ENCODE measurements at regions not wholly inside any gene's neighbourhood (a gene's known extent, or its start where the extent isn't known, plus 50 kb on each side); places are given as distances from the start of the nearest gene placed in this dataset.

DNA sequence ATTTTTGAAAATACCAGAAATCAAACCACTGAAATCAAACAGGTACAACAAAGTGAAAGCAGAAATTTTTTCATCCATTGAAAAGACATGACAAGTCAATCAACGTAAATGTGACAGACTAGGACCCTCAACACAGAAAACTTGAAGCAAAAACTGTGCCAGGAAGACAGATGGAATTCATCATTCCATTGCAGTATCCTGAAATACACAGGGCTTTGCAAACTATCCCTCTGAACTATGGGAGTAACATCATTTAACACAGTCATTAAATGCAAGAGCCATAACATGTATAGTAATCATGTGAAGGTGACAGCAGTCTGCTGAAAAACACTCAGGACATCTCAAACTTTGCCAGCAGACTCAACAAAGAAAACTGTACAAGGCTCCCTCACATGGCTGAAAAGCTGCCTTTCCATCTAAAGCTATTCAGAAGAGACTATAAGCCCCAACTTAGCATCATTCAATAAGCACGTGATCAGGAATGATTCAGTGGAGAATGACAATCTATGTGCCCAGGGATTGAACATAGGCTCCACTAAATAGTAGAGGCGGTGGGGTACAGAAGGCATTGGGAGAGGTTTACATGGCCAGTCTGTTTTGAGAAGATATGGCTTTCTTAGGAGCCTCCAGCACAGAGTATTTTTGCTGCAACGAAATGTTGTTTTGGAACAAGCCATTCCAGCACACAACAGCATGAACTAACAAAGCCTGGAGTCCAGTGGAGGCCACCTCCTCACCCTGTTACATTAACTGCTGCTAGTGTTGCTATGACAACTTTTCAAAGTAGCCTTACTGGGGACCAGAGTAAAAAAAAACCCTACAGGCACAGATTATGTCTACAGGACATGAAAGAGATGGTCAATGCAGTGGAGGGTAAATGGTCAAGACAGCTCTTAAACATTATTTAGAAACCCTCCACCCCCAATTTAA lies 274.5 kb upstream of the NOCT start:
- no peak overlapping the region for H3K4me3 ChIP-seq (replicated peaks; ENCODE audit: low read depth, low read length)
- no peak for DNase-seq (ENCODE audit: low read depth)
- TF ChIP-seq, protein P1, sequence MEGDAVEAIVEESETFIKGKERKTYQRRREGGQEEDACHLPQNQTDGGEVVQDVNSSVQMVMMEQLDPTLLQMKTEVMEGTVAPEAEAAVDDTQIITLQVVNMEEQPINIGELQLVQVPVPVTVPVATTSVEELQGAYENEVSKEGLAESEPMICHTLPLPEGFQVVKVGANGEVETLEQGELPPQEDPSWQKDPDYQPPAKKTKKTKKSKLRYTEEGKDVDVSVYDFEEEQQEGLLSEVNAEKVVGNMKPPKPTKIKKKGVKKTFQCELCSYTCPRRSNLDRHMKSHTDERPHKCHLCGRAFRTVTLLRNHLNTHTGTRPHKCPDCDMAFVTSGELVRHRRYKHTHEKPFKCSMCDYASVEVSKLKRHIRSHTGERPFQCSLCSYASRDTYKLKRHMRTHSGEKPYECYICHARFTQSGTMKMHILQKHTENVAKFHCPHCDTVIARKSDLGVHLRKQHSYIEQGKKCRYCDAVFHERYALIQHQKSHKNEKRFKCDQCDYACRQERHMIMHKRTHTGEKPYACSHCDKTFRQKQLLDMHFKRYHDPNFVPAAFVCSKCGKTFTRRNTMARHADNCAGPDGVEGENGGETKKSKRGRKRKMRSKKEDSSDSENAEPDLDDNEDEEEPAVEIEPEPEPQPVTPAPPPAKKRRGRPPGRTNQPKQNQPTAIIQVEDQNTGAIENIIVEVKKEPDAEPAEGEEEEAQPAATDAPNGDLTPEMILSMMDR (IDR thresholded peaks at IDR 0.05; ENCODE audit: low read length, missing control alignments) = no peak

DNA sequence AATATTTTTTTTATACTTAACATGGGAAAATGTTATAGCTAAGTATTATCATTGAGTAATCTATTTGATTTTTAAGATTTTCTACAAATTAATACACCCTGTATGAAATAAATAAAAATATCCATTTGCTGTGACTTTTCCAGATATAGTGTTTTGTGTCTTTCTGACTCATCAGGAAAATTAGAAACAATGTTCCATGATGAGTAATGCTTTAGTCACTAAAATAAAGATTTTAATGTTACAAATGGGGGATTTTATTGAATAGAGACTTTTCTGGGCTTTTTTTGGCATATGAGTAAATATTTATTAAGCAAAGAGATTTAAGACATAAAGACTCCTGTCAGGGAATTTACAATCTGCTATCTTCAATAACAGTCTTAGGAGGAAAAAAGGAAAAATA lies 279.2 kb upstream of the NOCT start:
- TF ChIP-seq, protein P1 (IDR thresholded peaks at IDR 0.05; ENCODE audit: low read length, missing control alignments) = no peak
- no peak overlapping the region for H3K4me3 ChIP-seq (replicated peaks; ENCODE audit: low read depth, low read length)
- DNase-seq (ENCODE audit: low read depth) = peak; percentile 47

DNA sequence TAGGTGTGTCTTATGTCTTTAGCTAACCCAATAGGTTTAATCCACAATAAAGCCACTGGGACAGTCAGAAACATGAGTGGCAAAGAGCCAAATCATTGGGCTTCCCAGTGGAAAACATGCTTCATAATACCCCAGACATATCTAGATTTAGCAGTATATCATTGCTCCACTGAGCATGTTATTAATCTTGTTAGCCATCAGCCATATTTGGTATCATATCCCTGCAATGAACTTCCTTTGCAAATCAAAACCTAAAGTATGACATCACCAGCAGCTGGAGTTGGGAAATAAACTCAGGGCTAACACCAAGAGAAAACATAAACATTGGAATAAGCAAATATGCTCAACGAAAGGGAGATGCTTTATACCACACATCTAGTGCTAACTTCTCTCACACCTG lies 280.8 kb upstream of the NOCT start:
- TF ChIP-seq, protein P1 (IDR thresholded peaks at IDR 0.05; ENCODE audit: low read length, missing control alignments) = no peak
- H3K4me3 ChIP-seq (replicated peaks; ENCODE audit: low read depth, low read length) = no peak overlapping the region
- peak; percentile 88 for DNase-seq (ENCODE audit: low read depth)

DNA sequence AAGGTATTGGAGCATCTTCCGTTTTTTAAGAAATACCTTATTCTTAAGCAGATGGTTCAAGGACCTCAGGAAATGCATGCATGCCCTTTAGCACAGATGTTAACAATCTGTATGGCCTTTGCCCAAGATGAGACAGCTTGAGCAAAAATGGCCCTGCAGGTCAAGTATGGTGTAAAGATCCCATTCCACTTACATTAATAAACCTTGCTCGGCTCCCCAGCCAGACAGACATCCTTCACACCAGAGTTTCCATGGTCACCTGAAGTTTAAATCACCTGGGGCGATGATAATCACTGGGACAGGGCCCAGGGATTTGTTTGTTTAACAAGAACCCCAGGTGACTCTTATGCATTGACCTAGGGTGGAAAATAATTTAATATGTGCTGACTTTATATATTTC lies 287.0 kb upstream of the NOCT start:
- TF ChIP-seq, protein P1 (IDR thresholded peaks at IDR 0.05; ENCODE audit: low read length, missing control alignments) = no peak
- DNase-seq (ENCODE audit: low read depth) = no peak
- H3K4me3 ChIP-seq (replicated peaks; ENCODE audit: low read depth, low read length) = no peak overlapping the region

DNA sequence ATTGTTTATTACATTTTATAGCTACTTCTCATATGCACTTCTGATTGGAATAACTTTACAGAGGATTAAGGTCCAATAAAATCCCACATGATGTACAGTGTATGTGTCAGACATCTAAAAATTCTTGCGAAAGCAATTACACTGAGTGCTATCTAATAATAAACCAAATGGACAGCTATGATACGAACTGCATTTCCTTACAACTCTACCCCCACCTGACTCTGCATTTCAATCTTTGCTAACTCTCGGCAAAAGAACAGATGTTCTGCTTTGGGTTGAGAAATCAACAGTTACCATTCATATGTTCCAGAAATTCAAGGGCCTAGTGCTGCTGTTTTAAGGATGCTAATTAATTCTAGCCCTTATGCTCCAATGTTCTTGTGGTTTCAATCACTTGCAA lies 287.9 kb upstream of the NOCT start:
- TF ChIP-seq, protein P1 (IDR thresholded peaks at IDR 0.05; ENCODE audit: low read length, missing control alignments) = no peak
- H3K4me3 ChIP-seq (replicated peaks; ENCODE audit: low read depth, low read length) = no peak overlapping the region
- peak; percentile 15 for DNase-seq (ENCODE audit: low read depth)

DNA sequence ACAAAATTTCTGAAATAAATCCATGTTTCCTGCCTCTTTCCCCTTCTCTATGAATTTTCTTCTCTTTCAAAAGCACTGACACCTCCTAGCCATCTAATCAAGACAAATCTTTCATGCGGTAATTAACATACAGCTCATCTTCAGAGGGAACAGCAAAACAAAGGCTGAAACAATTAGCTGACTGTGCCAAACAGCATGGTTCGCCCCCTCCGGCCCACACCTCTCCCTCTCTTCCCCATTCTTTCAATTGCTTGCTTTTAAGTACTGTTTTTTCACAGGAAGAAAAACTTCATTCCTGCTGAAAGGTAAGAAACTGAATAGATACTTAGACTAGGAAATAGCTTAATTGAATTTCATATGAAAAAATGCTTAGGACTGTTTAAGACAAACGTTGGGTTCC lies 291.1 kb upstream of the NOCT start:
- no peak for DNase-seq (ENCODE audit: low read depth)
- TF ChIP-seq, protein P1 (IDR thresholded peaks at IDR 0.05; ENCODE audit: low read length, missing control alignments) = no peak
- no peak overlapping the region for H3K4me3 ChIP-seq (replicated peaks; ENCODE audit: low read depth, low read length)

Measured in fibroblast of pulmonary artery (primary cell).